ENCODE measurements at regions not wholly inside any gene's neighbourhood (a gene's known extent, or its start where the extent isn't known, plus 50 kb on each side); places are given as distances from the start of the nearest gene placed in this dataset.

DNA sequence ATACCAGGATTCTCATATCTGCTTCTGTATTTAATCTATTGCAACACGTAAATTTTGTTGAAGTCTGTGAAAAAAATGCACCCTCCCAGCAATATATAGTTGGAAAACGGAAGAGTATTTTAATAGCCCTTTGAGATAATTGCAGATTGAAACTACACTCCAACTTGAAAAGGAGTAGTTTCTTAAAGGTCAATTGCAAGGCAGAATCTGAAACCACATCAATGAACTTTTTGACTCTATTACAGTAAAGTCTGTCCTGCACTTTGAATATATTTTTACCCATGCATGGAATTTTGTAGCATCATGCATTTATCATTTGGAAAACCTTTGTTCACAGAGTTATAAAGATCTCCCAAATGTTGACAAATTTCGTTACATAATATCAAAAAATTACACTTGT lies 311.6 kb upstream of the NREP start:
- ChIA-PET CTCF (no interaction called here), POLR2A (ENCODE audit: unreplicated experiment) (no interaction called here)
- no peaks in the 10 kb centered on the region for H3K27me3 ChIP-seq (ENCODE audit: low read length)
- H3F3A ChIP-seq (ENCODE audit: low read length, unreplicated experiment): no peaks in the 10 kb centered on the region
- TF ChIP-seq EZH2phosphoT487 (IDR thresholded peaks at IDR 0.05; ENCODE audit: borderline replicate concordance, low read length): no peak
- TF ChIP-seq, protein P1, sequence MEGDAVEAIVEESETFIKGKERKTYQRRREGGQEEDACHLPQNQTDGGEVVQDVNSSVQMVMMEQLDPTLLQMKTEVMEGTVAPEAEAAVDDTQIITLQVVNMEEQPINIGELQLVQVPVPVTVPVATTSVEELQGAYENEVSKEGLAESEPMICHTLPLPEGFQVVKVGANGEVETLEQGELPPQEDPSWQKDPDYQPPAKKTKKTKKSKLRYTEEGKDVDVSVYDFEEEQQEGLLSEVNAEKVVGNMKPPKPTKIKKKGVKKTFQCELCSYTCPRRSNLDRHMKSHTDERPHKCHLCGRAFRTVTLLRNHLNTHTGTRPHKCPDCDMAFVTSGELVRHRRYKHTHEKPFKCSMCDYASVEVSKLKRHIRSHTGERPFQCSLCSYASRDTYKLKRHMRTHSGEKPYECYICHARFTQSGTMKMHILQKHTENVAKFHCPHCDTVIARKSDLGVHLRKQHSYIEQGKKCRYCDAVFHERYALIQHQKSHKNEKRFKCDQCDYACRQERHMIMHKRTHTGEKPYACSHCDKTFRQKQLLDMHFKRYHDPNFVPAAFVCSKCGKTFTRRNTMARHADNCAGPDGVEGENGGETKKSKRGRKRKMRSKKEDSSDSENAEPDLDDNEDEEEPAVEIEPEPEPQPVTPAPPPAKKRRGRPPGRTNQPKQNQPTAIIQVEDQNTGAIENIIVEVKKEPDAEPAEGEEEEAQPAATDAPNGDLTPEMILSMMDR (conservative IDR thresholded peaks at IDR 0.05; ENCODE audit: low read depth, low read length): no peak
- no peak for TF ChIP-seq EZH2 (IDR thresholded peaks at IDR 0.05; ENCODE audit: low read length, unreplicated experiment)
- no peaks in the 10 kb centered on the region for H3K9me2 ChIP-seq (replicated peaks; ENCODE audit: low read length)
- no peak overlapping the region for H2AFZ ChIP-seq (ENCODE audit: low read length)
- H3K9me3 ChIP-seq (ENCODE audit: low read length): no peaks in the 10 kb centered on the region
- no peaks in the 10 kb centered on the region for H3K79me2 ChIP-seq (ENCODE audit: low read length)
- intact Hi-C loops (cut with micrococcal nuclease): no loop called here
- no peaks in the 10 kb centered on the region for H3K36me3 ChIP-seq (ENCODE audit: low read depth, low read length)
- ATAC-seq: no peak
- H3K9ac ChIP-seq (ENCODE audit: low read length): no peak overlapping the region
- H3K4me3 ChIP-seq (ENCODE audit: low read length): no peak overlapping the region
- BruUV-seq (replicated peaks): no TSS peak
- DNase-seq: no peak
- no peaks in the 10 kb centered on the region for H3K4me1 ChIP-seq (ENCODE audit: insufficient read depth, low read length)
- H4K20me1 ChIP-seq (ENCODE audit: low read length): no peaks in the 10 kb centered on the region
- H3K27ac ChIP-seq (ENCODE audit: low read length): no peak overlapping the region
- no peak overlapping the region for H3K4me2 ChIP-seq (ENCODE audit: low read length)

DNA sequence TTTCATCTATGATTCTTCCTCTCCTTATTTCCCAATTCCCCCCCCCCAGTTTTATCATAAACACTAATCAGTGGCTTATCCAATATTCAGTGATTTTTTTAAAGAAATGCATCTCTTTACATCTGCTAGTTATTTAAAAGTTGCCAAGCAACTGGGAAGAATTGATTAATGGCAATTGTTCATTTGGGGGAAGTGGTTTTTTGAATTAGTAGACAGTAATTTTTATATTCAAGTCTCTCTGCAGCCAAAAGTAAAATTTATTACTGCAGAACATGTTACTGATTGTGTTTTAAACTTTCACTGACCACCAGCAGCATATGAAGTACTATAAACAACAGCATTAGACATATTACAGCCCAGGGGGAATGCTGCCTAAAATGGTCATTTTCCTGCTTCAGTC lies 308.8 kb upstream of the NREP start:
- DNase-seq (no peak), ATAC-seq (no peak)
- Histone ChIP-seq H3K27me3 (ENCODE audit: low read length) (no peaks in the 10 kb centered on the region), H2AFZ (ENCODE audit: low read length) (no peak overlapping the region), H3F3A (ENCODE audit: low read length, unreplicated experiment) (no peaks in the 10 kb centered on the region), H3K9me2 (replicated peaks; ENCODE audit: low read length) (no peaks in the 10 kb centered on the region), H3K4me1 (ENCODE audit: insufficient read depth, low read length) (no peaks in the 10 kb centered on the region), H3K9me3 (ENCODE audit: low read length) (no peaks in the 10 kb centered on the region), H4K20me1 (ENCODE audit: low read length) (no peaks in the 10 kb centered on the region), H3K27ac (ENCODE audit: low read length) (no peak overlapping the region), H3K4me3 (ENCODE audit: low read length) (no peak overlapping the region), H3K79me2 (ENCODE audit: low read length) (no peaks in the 10 kb centered on the region), H3K9ac (ENCODE audit: low read length) (no peak overlapping the region), H3K36me3 (ENCODE audit: low read depth, low read length) (no peaks in the 10 kb centered on the region), H3K4me2 (ENCODE audit: low read length) (no peak overlapping the region)
- intact Hi-C loops (cut with micrococcal nuclease): no loop called here
- no TSS peak for BruUV-seq (replicated peaks)
- no peak for TF ChIP-seq EZH2phosphoT487 (IDR thresholded peaks at IDR 0.05; ENCODE audit: borderline replicate concordance, low read length)
- TF ChIP-seq, protein P1 (conservative IDR thresholded peaks at IDR 0.05; ENCODE audit: low read depth, low read length): no peak
- ChIA-PET CTCF (no interaction called here), POLR2A (ENCODE audit: unreplicated experiment) (no interaction called here)

DNA sequence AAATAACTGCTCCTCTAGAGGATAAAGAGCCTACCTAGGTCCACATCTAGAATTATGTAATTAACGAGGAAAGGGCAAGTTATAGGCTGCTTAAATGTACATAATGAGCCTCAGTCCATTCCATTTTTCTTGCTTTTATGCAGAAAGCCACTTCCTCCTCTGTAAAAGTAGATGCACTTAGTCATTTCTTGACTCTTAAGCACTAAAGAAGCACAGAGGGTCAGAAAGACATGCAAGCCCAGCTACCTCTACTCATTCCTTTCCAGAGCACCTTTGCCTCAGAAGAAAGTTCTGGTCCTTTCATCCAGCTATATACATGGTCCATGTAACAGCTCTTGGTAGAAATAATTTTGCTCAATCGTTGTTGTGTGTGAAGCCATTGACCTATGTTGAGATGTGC lies 308.0 kb upstream of the NREP start:
- Histone ChIP-seq H3K9ac (ENCODE audit: low read length) (no peak overlapping the region), H3K79me2 (ENCODE audit: low read length) (no peaks in the 10 kb centered on the region), H3K4me1 (ENCODE audit: insufficient read depth, low read length) (no peaks in the 10 kb centered on the region), H3F3A (ENCODE audit: low read length, unreplicated experiment) (no peaks in the 10 kb centered on the region), H3K4me2 (ENCODE audit: low read length) (no peak overlapping the region), H3K36me3 (ENCODE audit: low read depth, low read length) (no peaks in the 10 kb centered on the region), H4K20me1 (ENCODE audit: low read length) (no peaks in the 10 kb centered on the region), H3K27me3 (ENCODE audit: low read length) (no peaks in the 10 kb centered on the region), H3K9me2 (replicated peaks; ENCODE audit: low read length) (no peaks in the 10 kb centered on the region), H3K9me3 (ENCODE audit: low read length) (no peaks in the 10 kb centered on the region), H3K4me3 (ENCODE audit: low read length) (no peak overlapping the region), H3K27ac (ENCODE audit: low read length) (no peak overlapping the region), H2AFZ (ENCODE audit: low read length) (no peak overlapping the region)
- ATAC-seq: no peak
- TF ChIP-seq EZH2 (IDR thresholded peaks at IDR 0.05; ENCODE audit: low read length, unreplicated experiment) (no peak), EZH2phosphoT487 (IDR thresholded peaks at IDR 0.05; ENCODE audit: borderline replicate concordance, low read length) (no peak)
- POLR2A ChIA-PET (ENCODE audit: unreplicated experiment): no interaction called here
- no TSS peak for BruUV-seq (replicated peaks)
- CTCF ChIA-PET: no interaction called here
- no peak for DNase-seq
- intact Hi-C loops (cut with micrococcal nuclease): no loop called here
